Neural cell (in vitro differentiated cells): ENCODE measurements at regions not wholly inside any gene's neighbourhood (a gene's known extent, or its start where the extent isn't known, plus 50 kb on each side); places are given as distances from the start of the nearest gene placed in this dataset.

ENCODE experiments used
- H2AFZ ChIP-seq: fragments of 200-600, 300-800 bp; sonication (generic), shearing (Covaris generic); 2 replicates; pipeline ENCODE4 v1.6.0; 2014; ENCODE audit warnings: low read depth, mild to moderate bottlenecking, antibody characterized with exemption, low read length, moderate library complexity
- H3F3A ChIP-seq: fragments of 200-600 bp; shearing (Covaris generic); 2 replicates; pipeline ENCODE4 v1.6.1; 2016; ENCODE audit warnings: mild to moderate bottlenecking, moderate library complexity, mixed read lengths, antibody characterized with exemption, low read length; ENCODE audit not compliant: insufficient read depth, poor library complexity, severe bottlenecking
- H3K27ac ChIP-seq: fragments of 200-600, 300-800 bp; sonication (generic), shearing (Covaris generic); 2 replicates; pipeline ENCODE4 v1.5.1; 2014; ENCODE audit warnings: mild to moderate bottlenecking, low read length, moderate library complexity
- H3K27me3 ChIP-seq: fragments of 300-800, 200-600 bp; sonication (generic), shearing (Covaris generic); 2 replicates; pipeline ENCODE4 v1.6.0; 2014; ENCODE audit warnings: mild to moderate bottlenecking, low read depth, low read length, moderate library complexity; ENCODE audit not compliant: insufficient read depth
- H3K36me3 ChIP-seq: fragments of 300-800, 200-600 bp; sonication (generic), shearing (Covaris generic); 2 replicates; pipeline ENCODE4 v1.5.1; 2014; ENCODE audit warnings: mild to moderate bottlenecking, antibody characterized with exemption, low read length, moderate library complexity; ENCODE audit not compliant: insufficient read depth
- H3K4me2 ChIP-seq: fragments of 300-800, 200-600 bp; sonication (generic), shearing (Covaris generic); 2 replicates; pipeline ENCODE4 v1.6.0; 2014; ENCODE audit warnings: mild to moderate bottlenecking, low read length
- H3K4me3 ChIP-seq: fragments of 300-800, 200-600 bp; sonication (generic), shearing (Covaris generic); 2 replicates; pipeline ENCODE4 v1.5.1; 2014; ENCODE audit warnings: mild to moderate bottlenecking, low read length, moderate library complexity
- H3K79me2 ChIP-seq: fragments of 200-600 bp; shearing (Covaris generic); replicated peaks from 2 replicates; pipeline ENCODE4 v1.6.0; 2014; ENCODE audit warnings: mild to moderate bottlenecking, low read length, moderate library complexity; ENCODE audit not compliant: insufficient read depth
- H3K9ac ChIP-seq: fragments of 300-800, 200-600 bp; sonication (generic), shearing (Covaris generic); 2 replicates; pipeline ENCODE4 v1.6.1; 2016; ENCODE audit warnings: mild to moderate bottlenecking, low read length, mixed read lengths
- H3K9me2 ChIP-seq: fragments of 200-600 bp; shearing (Covaris generic); 2 replicates; pipeline ENCODE4 v1.6.1; 2016; ENCODE audit warnings: mild to moderate bottlenecking, low read length, mixed read lengths; ENCODE audit not compliant: insufficient read depth
- H3K9me3 ChIP-seq: fragments of 200-600, 300-800 bp; sonication (generic), shearing (Covaris generic); 2 replicates; pipeline ENCODE4 v1.6.1; 2016; ENCODE audit warnings: mild to moderate bottlenecking, mixed run types, low read length, moderate library complexity, mixed read lengths
- H4K20me1 ChIP-seq: fragments of 200-600 bp; shearing (Covaris generic); 2 replicates; pipeline ENCODE4 v1.6.1; 2016; ENCODE audit warnings: mild to moderate bottlenecking, mixed run types; ENCODE audit not compliant: insufficient read depth
- EP300 ChIP-seq: fragments of 450-650 bp; conservative IDR thresholded peaks from 2 replicates; pipeline ENCODE4 v1.6.1; 2014; ENCODE audit warnings: antibody characterized with exemption, mild to moderate bottlenecking, moderate library complexity; ENCODE audit not compliant: poor library complexity, severe bottlenecking
- EZH2 ChIP-seq: fragments of 200-600, 300-800 bp; shearing (Covaris generic), sonication (generic); IDR thresholded peaks from 2 replicates; pipeline ENCODE4 v1.6.1; 2014; ENCODE audit warnings: antibody characterized with exemption, low read length, borderline replicate concordance, mild to moderate bottlenecking; ENCODE audit not compliant: insufficient read depth, poor library complexity, severe bottlenecking
- MXI1 ChIP-seq: fragments of 450-650 bp; conservative IDR thresholded peaks from 2 replicates; pipeline ENCODE4 v1.6.1; 2014; ENCODE audit warnings: antibody characterized with exemption, mild to moderate bottlenecking; ENCODE audit not compliant: poor library complexity, severe bottlenecking
- POLR2AphosphoS5 ChIP-seq: IDR thresholded peaks from 2 replicates; pipeline ENCODE4 v1.6.1; 2012
- RAD21 ChIP-seq: fragments of 450-650 bp; conservative IDR thresholded peaks from 2 replicates; pipeline ENCODE4 v1.6.1; 2014; ENCODE audit warnings: antibody characterized with exemption, mild to moderate bottlenecking, moderate library complexity
- REST ChIP-seq: IDR thresholded peaks from 2 replicates; pipeline ENCODE4 v1.6.1; 2012; ENCODE audit warnings: borderline replicate concordance
- SMC3 ChIP-seq: fragments of 450-650 bp; conservative IDR thresholded peaks from 2 replicates; pipeline ENCODE4 v1.6.1; 2014; ENCODE audit warnings: antibody characterized with exemption, mild to moderate bottlenecking, moderate library complexity; ENCODE audit not compliant: poor library complexity
- TAF1 ChIP-seq: IDR thresholded peaks from 2 replicates; pipeline ENCODE4 v1.6.1; 2012; ENCODE audit warnings: low read depth
- TF ChIP-seq, protein P1 (sequence below): fragments of 450-650 bp; IDR thresholded peaks from 2 replicates; pipeline ENCODE4 v1.5.1; 2014; ENCODE audit warnings: antibody characterized with exemption, mild to moderate bottlenecking, moderate library complexity; ENCODE audit not compliant: poor library complexity, severe bottlenecking

- TF ChIP-seq SMC3: no peak
Observed at GRCh38 chr13:40187841-40188591, 478.4 kb downstream of the FOXO1 start (continued).

- no peaks in the 10 kb centered on the region for H3K79me2 ChIP-seq
- no peaks in the 10 kb centered on the region for H3K27me3 ChIP-seq
- H3K9me3 ChIP-seq: no peaks in the 10 kb centered on the region
- H3K9me2 ChIP-seq: no peaks in the 10 kb centered on the region
- H2AFZ ChIP-seq: no peak overlapping the region
- TF ChIP-seq POLR2AphosphoS5 (no peak), MXI1 (no peak), TAF1 (no peak)
- H3K36me3 ChIP-seq: no peaks in the 10 kb centered on the region
- no peak overlapping the region for H3K27ac ChIP-seq
- no peaks in the 10 kb centered on the region for H3F3A ChIP-seq
- no peak overlapping the region for H3K9ac ChIP-seq
- H3K4me3 ChIP-seq: no peak overlapping the region
- no peak overlapping the region for H3K4me2 ChIP-seq
- no peaks in the 10 kb centered on the region for H4K20me1 ChIP-seq
Observed at GRCh38 chr13:40189426-40189825, 477.0 kb downstream of the FOXO1 start.

DNA sequence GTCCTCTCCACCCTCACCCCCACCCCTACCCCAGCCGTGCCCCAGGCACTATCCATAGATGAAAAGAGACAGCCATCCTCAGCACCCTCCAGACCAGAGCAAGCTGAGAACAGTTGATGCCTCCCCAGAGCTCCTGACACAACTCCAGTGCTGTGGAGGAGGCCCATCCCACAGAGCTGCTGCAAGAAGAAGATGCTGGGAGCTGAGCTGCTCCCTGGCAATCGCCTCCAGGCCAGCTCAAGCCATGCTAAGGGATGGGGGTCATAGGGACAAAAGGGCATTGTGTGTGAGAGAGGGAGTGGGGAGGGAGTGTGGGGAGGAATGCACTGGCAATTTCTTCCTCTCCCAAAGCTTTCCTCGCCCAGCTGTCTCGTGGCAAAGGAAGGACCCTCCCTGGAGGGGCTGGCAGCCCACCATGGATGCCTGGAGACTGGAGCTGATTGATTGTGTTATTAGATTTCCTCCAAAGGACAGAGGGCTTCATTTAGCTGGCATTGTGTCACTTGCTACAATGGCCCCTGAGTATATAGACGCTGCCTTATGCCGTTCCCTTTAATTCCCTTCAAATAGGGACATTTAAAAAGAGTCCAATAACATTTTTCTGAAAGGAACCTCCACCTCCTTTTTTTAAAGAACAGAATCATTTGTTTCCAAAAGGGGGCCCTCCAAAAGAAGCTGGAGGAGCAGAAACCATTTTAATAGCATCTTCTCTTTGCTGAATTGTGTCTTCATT, 476.4 kb downstream of the FOXO1 start:
- Histone ChIP-seq H3K9ac (no peak overlapping the region), H3K9me3 (no peaks in the 10 kb centered on the region), H3K27me3 (no peaks in the 10 kb centered on the region), H2AFZ (peak overlapping the region; percentile 31), H4K20me1 (no peaks in the 10 kb centered on the region), H3K9me2 (no peaks in the 10 kb centered on the region), H3F3A (no peaks in the 10 kb centered on the region), H3K4me2 (no peak overlapping the region), H3K79me2 (no peaks in the 10 kb centered on the region), H3K27ac (peak overlapping the region; percentile 6), H3K36me3 (no peaks in the 10 kb centered on the region), H3K4me3 (no peak overlapping the region)
- TF ChIP-seq TAF1: no peak
- TF ChIP-seq REST: no peak
- no peak for TF ChIP-seq EP300
- TF ChIP-seq RAD21: no peak
- TF ChIP-seq, protein P1, sequence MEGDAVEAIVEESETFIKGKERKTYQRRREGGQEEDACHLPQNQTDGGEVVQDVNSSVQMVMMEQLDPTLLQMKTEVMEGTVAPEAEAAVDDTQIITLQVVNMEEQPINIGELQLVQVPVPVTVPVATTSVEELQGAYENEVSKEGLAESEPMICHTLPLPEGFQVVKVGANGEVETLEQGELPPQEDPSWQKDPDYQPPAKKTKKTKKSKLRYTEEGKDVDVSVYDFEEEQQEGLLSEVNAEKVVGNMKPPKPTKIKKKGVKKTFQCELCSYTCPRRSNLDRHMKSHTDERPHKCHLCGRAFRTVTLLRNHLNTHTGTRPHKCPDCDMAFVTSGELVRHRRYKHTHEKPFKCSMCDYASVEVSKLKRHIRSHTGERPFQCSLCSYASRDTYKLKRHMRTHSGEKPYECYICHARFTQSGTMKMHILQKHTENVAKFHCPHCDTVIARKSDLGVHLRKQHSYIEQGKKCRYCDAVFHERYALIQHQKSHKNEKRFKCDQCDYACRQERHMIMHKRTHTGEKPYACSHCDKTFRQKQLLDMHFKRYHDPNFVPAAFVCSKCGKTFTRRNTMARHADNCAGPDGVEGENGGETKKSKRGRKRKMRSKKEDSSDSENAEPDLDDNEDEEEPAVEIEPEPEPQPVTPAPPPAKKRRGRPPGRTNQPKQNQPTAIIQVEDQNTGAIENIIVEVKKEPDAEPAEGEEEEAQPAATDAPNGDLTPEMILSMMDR: no peak
- TF ChIP-seq POLR2AphosphoS5: no peak
- no peak for TF ChIP-seq MXI1
- TF ChIP-seq EZH2: no peak
- no peak for TF ChIP-seq SMC3
